Mucosa of descending colon (tissue), 3 donors: ENCODE measurements at regions not wholly inside any gene's neighbourhood (a gene's known extent, or its start where the extent isn't known, plus 50 kb on each side); places are given as distances from the start of the nearest gene placed in this dataset.

Source experiments
- ATAC-seq: fragments of 200-7000 bp; cut with Tn5 transposase; one replicate; pipeline ENCODE4 v1.9.1; 2020; ENCODE audit warnings: mild to moderate bottlenecking, moderate library complexity
- DNase-seq, 3 donors: peaks; one replicate each; pipeline ENCODE4 v3.0.0-alpha.2; 2020
- H3K36me3 ChIP-seq: fragments of 200-600 bp; one replicate; pipeline ENCODE4 v1.8.0; 2021; ENCODE audit warnings: low read depth, mild to moderate bottlenecking
- H3K4me1 ChIP-seq: fragments of 200-600 bp; one replicate; pipeline ENCODE4 v1.8.0; 2021; ENCODE audit warnings: low read depth, mild to moderate bottlenecking
- H3K4me3 ChIP-seq: fragments of 200-600 bp; one replicate; pipeline ENCODE4 v1.8.0; 2021; ENCODE audit warnings: mild to moderate bottlenecking
- H3K9me3 ChIP-seq: fragments of 200-600 bp; one replicate; pipeline ENCODE4 v1.8.0; 2021; ENCODE audit warnings: mild to moderate bottlenecking
- intact Hi-C, 2 donors: fragments of 100-400 bp; cut with DNase I in 1 of 2; cut with micrococcal nuclease in 1 of 2; formaldehyde crosslinking; loops; one replicate each; pipeline versions ENCODE4 v1.11.0 to v1.11.1; 2022; cut with DNase I, micrococcal nuclease
- TF ChIP-seq, protein P1 (sequence below): fragments of 200-600 bp; IDR thresholded peaks from one replicate; pipeline ENCODE4 v1.8.0; 2022; ENCODE audit warnings: antibody characterized with exemption, mild to moderate bottlenecking
- donor health status: DM: no; HTN: no; CAD: no; lungs with moderate emphysema.
- donor health status: DM: no; HTN: no; CAD: no.
- donor health status: DM: no; HTN: yes; CAD: no.

DNA sequence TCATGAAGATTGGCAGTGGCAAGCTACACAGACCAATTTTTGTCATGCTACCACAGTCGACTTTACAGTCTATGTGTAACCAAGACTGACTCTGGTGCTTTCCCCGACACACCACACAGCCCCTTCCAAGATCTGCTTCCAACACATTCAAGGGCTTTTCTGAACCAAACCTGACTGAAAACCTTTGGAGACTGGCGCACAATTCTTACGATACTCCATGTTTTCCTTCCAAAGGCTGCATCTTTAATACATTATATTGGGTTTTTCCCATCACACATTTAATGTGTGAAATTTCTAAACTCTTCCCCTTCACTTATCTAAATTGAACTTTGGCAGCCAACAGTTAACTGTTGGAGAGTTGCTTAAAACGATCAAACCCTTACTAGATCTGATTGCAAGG lies 127.7 kb upstream of the SOX5 start:
- intact Hi-C loops = no loop called here
- ATAC-seq (no peak), DNase-seq (no peak)
- TF ChIP-seq, protein P1, sequence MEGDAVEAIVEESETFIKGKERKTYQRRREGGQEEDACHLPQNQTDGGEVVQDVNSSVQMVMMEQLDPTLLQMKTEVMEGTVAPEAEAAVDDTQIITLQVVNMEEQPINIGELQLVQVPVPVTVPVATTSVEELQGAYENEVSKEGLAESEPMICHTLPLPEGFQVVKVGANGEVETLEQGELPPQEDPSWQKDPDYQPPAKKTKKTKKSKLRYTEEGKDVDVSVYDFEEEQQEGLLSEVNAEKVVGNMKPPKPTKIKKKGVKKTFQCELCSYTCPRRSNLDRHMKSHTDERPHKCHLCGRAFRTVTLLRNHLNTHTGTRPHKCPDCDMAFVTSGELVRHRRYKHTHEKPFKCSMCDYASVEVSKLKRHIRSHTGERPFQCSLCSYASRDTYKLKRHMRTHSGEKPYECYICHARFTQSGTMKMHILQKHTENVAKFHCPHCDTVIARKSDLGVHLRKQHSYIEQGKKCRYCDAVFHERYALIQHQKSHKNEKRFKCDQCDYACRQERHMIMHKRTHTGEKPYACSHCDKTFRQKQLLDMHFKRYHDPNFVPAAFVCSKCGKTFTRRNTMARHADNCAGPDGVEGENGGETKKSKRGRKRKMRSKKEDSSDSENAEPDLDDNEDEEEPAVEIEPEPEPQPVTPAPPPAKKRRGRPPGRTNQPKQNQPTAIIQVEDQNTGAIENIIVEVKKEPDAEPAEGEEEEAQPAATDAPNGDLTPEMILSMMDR = no peak
- H3K4me3 ChIP-seq = no peak overlapping the region
- no peaks in the 10 kb centered on the region for H3K36me3 ChIP-seq
- H3K9me3 ChIP-seq = no peaks in the 10 kb centered on the region
- H3K4me1 ChIP-seq = no peaks in the 10 kb centered on the region

DNA sequence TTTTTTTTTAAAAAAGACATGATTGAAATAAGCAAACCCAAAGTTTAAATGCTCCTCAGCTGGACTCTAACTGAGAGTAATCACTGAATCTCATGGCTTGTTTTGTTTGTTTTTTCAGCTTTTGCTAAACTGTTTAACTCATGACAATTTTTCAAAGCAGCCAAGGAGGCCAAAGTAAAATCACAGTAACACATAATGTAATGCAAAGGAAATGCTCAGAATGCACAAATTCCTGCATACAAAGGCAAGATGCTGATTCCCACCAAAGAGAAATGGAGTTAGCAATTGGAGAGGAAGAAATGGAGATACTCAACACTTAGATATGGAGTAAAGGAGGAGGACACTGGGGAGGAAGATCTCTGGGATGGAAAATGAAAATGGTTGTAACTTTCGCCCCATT lies 126.2 kb upstream of the SOX5 start:
- ATAC-seq (no peak), DNase-seq (no peak)
- H3K36me3 ChIP-seq = no peaks in the 10 kb centered on the region
- H3K4me1 ChIP-seq = no peaks in the 10 kb centered on the region
- intact Hi-C loops = no loop called here
- no peaks in the 10 kb centered on the region for H3K9me3 ChIP-seq
- TF ChIP-seq, protein P1 = no peak
- no peak overlapping the region for H3K4me3 ChIP-seq

DNA sequence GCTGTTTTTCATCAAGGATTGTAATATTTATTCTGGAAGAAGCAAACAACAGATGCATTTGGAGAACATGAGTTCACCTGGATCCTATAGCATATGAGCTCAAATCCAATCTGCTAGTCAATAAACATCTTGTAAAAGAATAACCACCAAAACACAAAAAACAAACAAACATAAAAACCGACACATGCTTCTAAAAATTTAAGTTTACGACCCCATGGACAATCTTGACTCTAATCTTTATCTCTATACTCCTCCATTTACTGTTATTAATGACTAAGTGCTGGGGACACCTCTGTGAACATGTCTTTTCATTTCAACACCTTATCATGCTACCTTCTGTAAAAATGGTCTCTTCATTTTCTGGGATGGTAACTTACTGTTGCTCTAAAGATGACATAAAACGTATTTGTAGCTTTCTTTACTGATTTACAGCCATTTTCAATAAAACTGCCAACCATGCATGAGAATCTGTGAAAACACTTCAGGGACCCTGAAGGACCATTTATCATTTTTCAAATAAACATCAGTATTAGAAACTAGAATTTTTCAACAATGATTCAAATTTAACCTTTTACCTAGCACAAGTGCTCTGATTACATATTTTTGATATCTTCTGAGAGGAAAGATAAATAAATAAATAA lies 123.8 kb upstream of the SOX5 start:
- Histone ChIP-seq H3K4me3 (no peak overlapping the region), H3K9me3 (no peaks in the 10 kb centered on the region), H3K4me1 (no peaks in the 10 kb centered on the region), H3K36me3 (no peaks in the 10 kb centered on the region)
- DNase-seq (no peak), ATAC-seq (no peak)
- intact Hi-C loops = no loop called here
- TF ChIP-seq, protein P1 = no peak

DNA sequence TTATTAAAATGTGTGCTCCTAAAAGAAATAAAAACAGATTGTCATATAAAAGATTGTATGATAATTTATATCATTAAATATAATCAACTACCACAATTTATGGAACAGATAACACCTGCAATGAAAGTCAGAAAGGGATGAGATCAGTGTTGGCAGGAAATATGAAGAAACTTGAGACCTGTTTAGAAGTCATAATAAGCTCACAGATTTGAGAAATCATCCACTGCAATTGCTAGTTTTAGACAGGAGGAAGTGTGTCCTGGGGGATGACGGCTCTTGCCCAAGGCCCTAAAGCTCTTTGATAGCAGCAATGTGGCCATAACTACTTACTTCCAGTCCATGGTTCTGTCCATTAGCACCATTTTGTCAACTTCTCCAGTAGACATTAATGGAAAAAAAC lies 122.8 kb upstream of the SOX5 start:
- no peak for DNase-seq
- intact Hi-C loops = no loop called here
- Histone ChIP-seq H3K36me3 (no peaks in the 10 kb centered on the region), H3K4me3 (no peak overlapping the region), H3K9me3 (no peaks in the 10 kb centered on the region), H3K4me1 (no peaks in the 10 kb centered on the region)
- ATAC-seq = no peak
- TF ChIP-seq, protein P1 = no peak

DNA sequence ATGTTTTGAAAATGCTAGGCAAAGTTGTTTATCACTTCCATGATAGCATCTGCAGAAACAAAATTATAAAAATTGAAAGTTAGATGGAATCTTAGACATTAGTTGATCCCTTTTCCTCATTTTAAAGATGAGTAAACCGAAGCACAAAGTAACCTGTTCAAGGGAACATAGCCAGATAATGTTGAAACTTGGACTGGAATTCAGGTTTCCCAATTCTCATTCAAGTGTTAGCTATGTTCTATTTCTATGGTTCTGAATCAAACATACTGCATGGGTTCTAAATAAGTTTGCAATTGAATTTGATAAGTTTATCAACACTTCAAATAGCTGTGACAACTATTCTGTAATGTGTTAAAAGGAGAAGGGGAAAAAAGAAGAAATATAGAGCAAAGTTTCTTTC lies 122.4 kb upstream of the SOX5 start:
- H3K36me3 ChIP-seq = no peaks in the 10 kb centered on the region
- TF ChIP-seq, protein P1 = no peak
- H3K4me1 ChIP-seq = no peaks in the 10 kb centered on the region
- H3K4me3 ChIP-seq = no peak overlapping the region
- intact Hi-C loops = no loop called here
- no peaks in the 10 kb centered on the region for H3K9me3 ChIP-seq
- ATAC-seq (no peak), DNase-seq (no peak)
